Thymus (tissue), 11 donors: ENCODE measurements at regions not wholly inside any gene's neighbourhood (a gene's known extent, or its start where the extent isn't known, plus 50 kb on each side); places are given as distances from the start of the nearest gene placed in this dataset.

ENCODE experiments used
- DNase-seq, 9 donors: peaks; one replicate each; pipeline ENCODE4 v3.0.0-alpha.2; 2013; ENCODE audit warnings: low spot score in 9 of 9, low read depth in 6 of 9, missing footprints in 1 of 9
- H3K27ac ChIP-seq, 2 donors: one replicate each; pipeline ENCODE4 v1.5.1; 2013; ENCODE audit warnings: control low read depth in 1 of 2, low read depth in 1 of 2, low read length in 1 of 2, mild to moderate bottlenecking in 1 of 2, moderate library complexity in 1 of 2
- H3K27me3 ChIP-seq, 2 donors: one replicate each; pipeline ENCODE4 v1.5.1; 2013; ENCODE audit warnings: low read length in 1 of 2; ENCODE audit not compliant: control insufficient read depth in 2 of 2, insufficient read depth in 1 of 2
- H3K36me3 ChIP-seq, 2 donors: one replicate each; pipeline ENCODE4 v1.5.1; 2013; ENCODE audit warnings: low read length in 1 of 2, mild to moderate bottlenecking in 1 of 2, moderate library complexity in 1 of 2; ENCODE audit not compliant: control insufficient read depth in 2 of 2, insufficient read depth in 2 of 2
- H3K4me1 ChIP-seq, 2 donors: one replicate each; pipeline ENCODE4 v1.5.1; 2013; ENCODE audit warnings: low read length in 2 of 2; ENCODE audit not compliant: control insufficient read depth in 2 of 2, insufficient read depth in 2 of 2
- H3K4me3 ChIP-seq, 2 donors: one replicate each; pipeline ENCODE4 v1.5.1; 2013; ENCODE audit warnings: low read length in 2 of 2, control low read depth in 1 of 2, mild to moderate bottlenecking in 1 of 2
- H3K9me3 ChIP-seq, 2 donors: one replicate each; pipeline ENCODE4 v1.5.1; 2013; ENCODE audit warnings: low read length in 1 of 2, mild to moderate bottlenecking in 1 of 2; ENCODE audit not compliant: control insufficient read depth in 2 of 2, insufficient read depth in 1 of 2
- WGBS: extraction: QIAGEN DNeasy Blood & Tissue Kit; methylation state at CpG from one replicate; pipeline ENCODE4 v1.1.7; 2013; 5-methylcytosine and 5-hydroxymethylcytosine counted together
- donor health status: healthy.

DNA sequence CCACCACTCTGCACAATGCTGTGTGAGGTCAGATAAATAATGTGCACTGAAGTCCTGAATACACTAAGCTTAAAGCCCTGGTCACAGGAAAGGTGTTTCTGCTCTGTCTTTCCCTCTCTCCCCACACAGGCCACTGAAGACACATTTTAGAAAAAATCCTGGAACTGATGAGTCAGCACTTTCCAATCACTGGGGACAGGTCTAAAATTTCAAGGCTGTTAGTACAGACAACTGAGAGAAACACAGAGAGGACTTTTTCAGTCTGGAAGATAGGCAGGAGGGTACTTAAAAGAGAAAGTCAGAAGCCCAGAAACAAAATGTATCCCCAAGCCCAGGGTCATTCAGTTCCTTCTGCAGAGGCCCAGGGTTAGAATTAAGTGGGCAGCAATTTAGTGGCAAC, 333.9 kb upstream of the CCDC196 start:
- Histone ChIP-seq H3K36me3 (no peaks in the 10 kb centered on the region), H3K4me1 (no peaks in the 10 kb centered on the region), H3K27me3 (no peaks in the 10 kb centered on the region), H3K4me3 (no peak overlapping the region), H3K27ac (no peak overlapping the region), H3K9me3 (no peaks in the 10 kb centered on the region)
- no peak for DNase-seq

DNA sequence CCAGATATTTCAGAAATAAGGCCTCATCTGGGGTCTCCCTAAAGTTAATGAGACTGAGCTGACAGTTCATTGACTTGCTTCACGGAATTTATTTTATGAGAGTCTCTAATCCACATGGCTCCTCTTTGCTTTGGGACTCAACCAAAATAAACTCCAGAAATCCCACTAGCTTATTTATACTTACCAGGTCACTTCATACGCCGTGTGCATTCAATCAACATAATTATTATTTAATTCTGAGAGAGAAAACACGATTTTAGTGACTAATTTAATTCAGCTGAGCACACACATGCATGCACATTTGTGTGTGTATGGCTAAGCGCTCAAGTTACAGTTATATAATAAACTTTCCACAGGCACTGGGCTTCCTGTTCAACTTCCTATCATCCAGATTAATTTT, 333.4 kb upstream of the CCDC196 start:
- no peaks in the 10 kb centered on the region for H3K36me3 ChIP-seq
- no peaks in the 10 kb centered on the region for H3K4me1 ChIP-seq
- DNase-seq, result no peak
- 84% methylated on average over 5 of the region's 5 CpGs for WGBS
- no peaks in the 10 kb centered on the region for H3K9me3 ChIP-seq
- H3K27me3 ChIP-seq, result no peaks in the 10 kb centered on the region
- H3K27ac ChIP-seq, result no peak overlapping the region
- no peak overlapping the region for H3K4me3 ChIP-seq

DNA sequence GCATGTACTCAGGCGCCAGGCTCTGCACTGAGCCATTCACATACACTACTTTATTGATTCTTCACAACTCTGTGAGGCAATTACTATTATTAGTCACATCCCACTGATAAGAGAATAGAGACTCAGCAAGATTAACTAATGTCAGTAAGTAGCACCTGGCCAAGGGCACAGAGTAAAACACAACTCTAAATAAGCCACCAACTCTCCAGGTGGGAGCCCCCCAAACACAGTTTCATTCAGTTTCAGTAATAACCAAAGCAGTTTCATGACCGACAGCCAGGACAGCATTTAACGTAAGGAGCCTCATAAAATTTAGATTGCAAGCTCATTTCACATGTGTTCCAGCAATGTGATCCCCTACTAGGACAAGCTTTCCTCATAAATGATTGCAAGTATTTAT, 323.1 kb upstream of the CCDC196 start:
- Histone ChIP-seq H3K36me3 (no peaks in the 10 kb centered on the region), H3K27ac (no peak overlapping the region), H3K27me3 (no peaks in the 10 kb centered on the region), H3K4me3 (no peak overlapping the region), H3K9me3 (no peaks in the 10 kb centered on the region), H3K4me1 (no peaks in the 10 kb centered on the region)
- 98% methylated on average over 3 of the region's 3 CpGs for whole genome bisulfite sequencing
- no peak for DNase-seq

DNA sequence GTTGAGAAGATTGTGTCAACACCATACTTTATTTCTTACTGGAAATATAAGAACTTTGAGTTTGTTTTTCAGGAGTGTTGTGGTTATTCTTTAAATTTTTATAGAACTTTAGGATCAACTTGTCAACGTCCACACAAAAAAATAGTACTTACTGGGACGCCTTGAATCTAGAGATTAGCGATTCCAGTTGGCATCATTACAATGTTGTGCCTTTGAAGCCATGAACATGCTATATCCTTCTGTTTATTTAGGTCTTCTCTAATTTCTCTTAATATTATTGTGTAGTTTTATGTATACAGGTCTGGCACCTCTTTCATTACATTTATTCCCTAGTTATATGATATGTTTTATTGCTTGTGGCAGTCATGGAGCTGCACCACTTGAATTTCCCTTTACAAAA, 320.8 kb upstream of the CCDC196 start:
- Histone ChIP-seq H3K27ac (no peak overlapping the region), H3K4me1 (no peaks in the 10 kb centered on the region), H3K9me3 (no peaks in the 10 kb centered on the region), H3K27me3 (no peaks in the 10 kb centered on the region), H3K36me3 (no peaks in the 10 kb centered on the region), H3K4me3 (no peak overlapping the region)
- WGBS, result 93% methylated on average over 3 of the region's 3 CpGs
- no peak for DNase-seq

DNA sequence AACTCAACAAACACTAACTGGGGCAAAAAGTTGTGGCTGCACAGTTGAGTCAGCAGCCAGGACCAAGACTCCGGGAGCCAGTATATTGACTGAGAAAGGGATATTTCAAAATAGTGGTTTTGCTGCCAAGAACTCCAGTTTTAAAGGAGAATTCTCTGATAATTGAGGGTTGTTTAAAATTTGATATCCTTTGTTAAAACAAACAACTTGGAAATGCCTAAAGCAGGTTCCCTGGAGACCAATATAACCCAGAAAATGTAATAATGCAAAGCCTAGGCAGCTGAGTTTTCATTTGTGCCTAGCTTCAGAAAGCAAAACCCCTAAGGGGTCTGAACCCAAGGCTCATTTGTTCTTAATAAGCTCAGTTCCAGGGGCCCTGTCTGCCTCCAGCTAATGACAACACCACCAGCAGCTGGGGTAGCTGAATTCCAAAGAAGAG, 311.7 kb upstream of the CCDC196 start:
- H3K27me3 ChIP-seq, result no peaks in the 10 kb centered on the region
- H3K4me1 ChIP-seq, result no peaks in the 10 kb centered on the region
- H3K4me3 ChIP-seq, result no peak overlapping the region
- no peak overlapping the region for H3K27ac ChIP-seq
- no peaks in the 10 kb centered on the region for H3K36me3 ChIP-seq
- no peaks in the 10 kb centered on the region for H3K9me3 ChIP-seq
- 96% methylated on average over 1 of the region's 1 CpG for WGBS
- DNase-seq, result no peak

DNA sequence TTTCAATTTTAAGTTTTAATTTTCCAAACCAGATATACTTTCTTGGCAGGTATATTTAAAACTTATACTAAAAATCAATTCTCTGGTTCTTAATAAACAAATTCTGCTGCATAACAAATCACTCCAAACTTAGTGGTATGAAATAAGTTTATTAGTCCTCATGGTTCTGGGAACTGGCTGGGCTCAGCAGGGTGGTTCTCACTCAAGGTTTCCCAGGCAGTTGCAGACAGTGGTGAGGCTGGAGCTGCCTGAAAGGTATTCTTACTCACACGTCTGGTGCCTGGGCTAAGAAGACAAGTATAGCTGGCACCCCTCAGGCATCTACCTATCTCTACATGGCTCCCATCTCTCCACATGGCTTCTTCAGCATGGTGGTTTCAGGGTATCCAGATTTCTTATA, 308.2 kb upstream of the CCDC196 start:
- Histone ChIP-seq H3K4me1 (no peaks in the 10 kb centered on the region), H3K36me3 (no peaks in the 10 kb centered on the region), H3K27ac (no peak overlapping the region), H3K27me3 (no peaks in the 10 kb centered on the region), H3K4me3 (no peak overlapping the region), H3K9me3 (no peaks in the 10 kb centered on the region)
- no peak for DNase-seq
- WGBS, result 91% methylated on average over 1 of the region's 1 CpG

DNA sequence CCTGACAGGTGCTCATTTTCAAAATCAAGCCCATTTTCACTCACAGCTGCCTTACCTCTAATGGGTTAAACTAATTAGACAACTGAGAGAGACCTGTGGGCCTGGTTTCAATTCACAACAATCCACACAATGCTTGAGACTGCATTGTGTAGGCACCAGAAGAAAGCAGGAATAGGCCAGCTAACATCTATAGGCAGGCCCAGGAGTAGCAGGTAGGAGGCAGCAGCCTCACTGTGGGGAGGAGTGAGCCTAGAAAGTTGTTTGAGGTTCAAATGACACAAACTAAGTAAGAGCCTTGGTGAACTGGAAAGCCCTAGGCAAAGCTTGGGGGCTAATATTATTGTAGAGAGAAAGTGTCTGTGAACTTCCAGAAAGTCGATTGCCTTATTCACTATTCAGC, 289.5 kb upstream of the CCDC196 start:
- H3K36me3 ChIP-seq, result no peaks in the 10 kb centered on the region
- DNase-seq, result no peak
- 87% methylated on average over 1 of the region's 1 CpG for WGBS
- H3K27ac ChIP-seq, result no peak overlapping the region
- no peaks in the 10 kb centered on the region for H3K4me1 ChIP-seq
- H3K4me3 ChIP-seq, result no peak overlapping the region
- H3K9me3 ChIP-seq, result peaks cover 0 to 14% of the 10 kb centered on the region in 2 donors
- no peaks in the 10 kb centered on the region for H3K27me3 ChIP-seq

DNA sequence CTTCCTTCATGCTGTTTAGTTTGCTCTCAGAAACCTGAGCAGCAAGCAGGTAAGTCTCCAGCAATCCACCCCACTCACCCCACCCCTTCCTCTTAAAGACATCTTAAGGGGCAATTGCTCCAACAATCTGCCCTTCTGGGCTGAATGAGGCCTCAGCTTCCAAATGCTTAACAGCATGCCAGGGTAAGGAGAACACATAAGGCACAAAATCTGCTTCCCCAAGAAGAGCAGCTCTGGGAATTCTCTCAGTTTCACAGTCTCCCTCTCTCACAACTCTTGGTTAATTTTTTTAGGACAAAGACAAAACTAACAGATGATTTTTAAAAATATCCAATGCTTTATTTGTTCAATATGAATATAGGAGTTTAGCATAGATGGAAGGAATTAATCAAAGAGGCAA, 288.9 kb upstream of the CCDC196 start:
- no peak for DNase-seq
- H3K36me3 ChIP-seq, result no peaks in the 10 kb centered on the region
- H3K9me3 ChIP-seq, result peaks cover 0 to 14% of the 10 kb centered on the region in 2 donors
- H3K4me1 ChIP-seq, result no peaks in the 10 kb centered on the region
- H3K27ac ChIP-seq, result no peak overlapping the region
- H3K4me3 ChIP-seq, result no peak overlapping the region
- no peaks in the 10 kb centered on the region for H3K27me3 ChIP-seq

DNA sequence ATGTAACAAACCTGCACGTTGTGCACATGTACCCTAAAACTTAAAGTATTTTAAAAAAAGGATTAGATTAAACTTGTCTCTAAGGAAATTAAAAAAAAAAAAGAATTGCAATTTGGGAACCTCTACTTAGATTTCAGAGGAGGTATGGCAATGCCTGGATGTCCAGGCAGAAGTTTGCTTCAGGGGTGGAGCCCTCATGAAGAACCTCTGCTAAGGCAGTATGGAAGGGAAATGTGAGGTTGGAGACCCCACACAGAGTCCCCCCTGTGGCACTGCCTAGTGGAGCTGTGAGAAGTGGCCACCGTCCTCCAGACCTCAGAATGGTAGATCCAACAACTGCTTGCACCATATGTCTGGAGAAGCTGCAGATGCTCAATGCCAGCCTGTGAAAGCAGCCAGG, 279.6 kb upstream of the CCDC196 start:
- DNase-seq, result no peak
- peaks cover 0 to 5% of the 10 kb centered on the region in 2 donors for H3K9me3 ChIP-seq
- no peaks in the 10 kb centered on the region for H3K27me3 ChIP-seq
- 94% methylated on average over 2 of the region's 2 CpGs for WGBS
- H3K36me3 ChIP-seq, result no peaks in the 10 kb centered on the region
- no peak overlapping the region for H3K4me3 ChIP-seq
- H3K27ac ChIP-seq, result no peak overlapping the region
- H3K4me1 ChIP-seq, result no peaks in the 10 kb centered on the region

DNA sequence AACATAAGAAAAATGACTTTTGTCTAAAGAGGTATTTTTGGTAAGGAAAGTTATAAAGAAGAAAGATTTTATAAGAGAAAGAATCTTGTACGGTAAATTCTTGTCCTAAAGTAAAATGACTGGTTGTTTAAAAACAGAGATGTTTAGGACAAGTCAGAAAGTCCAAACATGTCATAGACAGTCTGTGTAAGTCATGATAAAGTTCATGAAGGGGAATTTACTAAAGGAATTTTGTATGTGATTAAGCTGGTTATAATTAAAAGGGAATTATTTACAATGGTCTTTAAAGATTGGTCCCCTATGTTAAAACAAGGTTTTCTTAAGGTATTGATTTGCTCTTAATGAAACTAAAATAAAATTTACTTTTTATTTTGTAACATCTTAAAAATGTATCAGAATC, 269.4 kb upstream of the CCDC196 start:
- 99% methylated on average over 1 of the region's 1 CpG for WGBS
- Histone ChIP-seq H3K27me3 (no peaks in the 10 kb centered on the region), H3K4me1 (no peaks in the 10 kb centered on the region), H3K27ac (no peak overlapping the region), H3K9me3 (peaks cover 2 to 12% of the 10 kb centered on the region in 2 donors), H3K36me3 (no peaks in the 10 kb centered on the region), H3K4me3 (no peak overlapping the region)
- DNase-seq, result no peak
